Activated gamma-delta T cell (primary cell): ENCODE measurements at regions not wholly inside any gene's neighbourhood (a gene's known extent, or its start where the extent isn't known, plus 50 kb on each side); places are given as distances from the start of the nearest gene placed in this dataset.
"Not testable (repeated sequence)": the region's sequence is repeated elsewhere in the genome, so short reads cannot be mapped to it uniquely, and the experiment has no call there.

Source experiments
- DNase-seq: peaks from one replicate; lab custom pipeline; 2025; lab: John Stamatoyannopoulos, UW

DNA sequence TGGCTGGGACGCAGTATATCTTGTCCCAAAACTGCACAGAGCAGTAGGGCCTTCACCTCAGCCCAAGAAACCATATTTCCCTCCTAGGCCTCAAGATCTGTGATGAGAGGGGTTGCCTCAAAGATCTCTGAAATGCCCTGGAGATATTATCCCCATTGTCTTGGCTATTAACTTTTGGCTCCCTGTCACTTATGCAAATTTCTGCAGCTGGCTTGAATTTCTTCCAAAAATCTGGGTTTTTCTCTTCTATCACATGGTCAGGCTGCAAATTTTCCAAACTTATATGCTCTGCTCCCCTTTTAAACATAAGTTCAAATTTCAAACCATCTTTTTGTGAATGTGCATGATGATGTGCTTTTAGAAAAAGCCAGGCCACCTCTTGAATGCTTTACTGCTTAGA is 809.2 kb upstream of the CDH18 start:
- not testable (repeated sequence) for DNase-seq

GRCh38 chr5:20784755-20785154 is 796.8 kb upstream of the CDH18 start:
- DNase-seq: not testable (repeated sequence)

- DNase-seq: not testable (repeated sequence)
These were observed 795.5 kb upstream of the CDH18 start for GRCh38 chr5:20783484-20783883.

GRCh38 chr5:20771338-20771737 is 783.3 kb upstream of the CDH18 start:
- not testable (repeated sequence) for DNase-seq

GRCh38 chr5:20765074-20765473 is 777.1 kb upstream of the CDH18 start:
- not testable (repeated sequence) for DNase-seq

GRCh38 chr5:20759459-20759858 is 771.5 kb upstream of the CDH18 start:
- DNase-seq: not testable (repeated sequence)

- not testable (repeated sequence) for DNase-seq
These were observed 764.2 kb upstream of the CDH18 start for GRCh38 chr5:20752179-20752578.

DNA sequence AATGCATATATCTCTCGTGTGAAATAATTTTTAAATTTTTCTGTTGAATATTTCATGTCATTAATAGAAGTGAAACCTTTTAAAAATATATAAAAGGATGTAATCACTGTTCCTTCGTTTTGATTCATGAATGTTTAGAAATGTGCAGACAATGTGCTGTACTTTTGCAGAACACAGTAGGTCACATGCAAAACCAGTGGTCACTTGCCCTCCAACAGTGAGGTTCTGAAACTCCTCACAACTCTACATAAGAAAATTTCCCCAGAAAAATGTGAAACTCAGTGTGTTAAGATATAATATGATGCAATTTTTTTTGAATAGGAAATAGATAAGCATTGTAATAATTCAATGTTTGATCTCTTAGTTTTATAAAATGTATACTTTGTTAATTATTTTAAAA is 747.7 kb upstream of the CDH18 start:
- DNase-seq: not testable (repeated sequence)

DNA sequence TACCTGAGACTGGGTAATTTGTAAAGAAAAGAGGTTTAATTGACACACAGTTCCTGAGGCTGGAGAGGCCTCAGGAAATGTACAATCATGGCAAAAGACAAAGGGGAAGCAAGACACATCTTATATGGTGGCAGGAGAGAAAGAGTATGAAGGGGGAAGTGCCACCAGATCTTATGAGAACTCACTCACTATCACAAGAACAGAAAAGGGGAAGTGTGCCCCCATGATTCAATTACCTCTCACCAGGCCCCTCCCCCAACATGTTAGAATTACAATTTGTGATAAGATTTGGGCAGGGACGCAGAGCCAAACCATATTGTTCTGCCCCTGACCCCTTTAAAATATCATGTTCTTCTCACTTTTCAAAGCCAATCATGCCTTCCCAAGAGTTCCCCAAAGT is 744.2 kb upstream of the CDH18 start:
- not testable (repeated sequence) for DNase-seq

- not testable (repeated sequence) for DNase-seq
These were observed 733.3 kb upstream of the CDH18 start for GRCh38 chr5:20721286-20721685.

- not testable (repeated sequence) for DNase-seq
These were observed 723.6 kb upstream of the CDH18 start for GRCh38 chr5:20711520-20712155.

DNA sequence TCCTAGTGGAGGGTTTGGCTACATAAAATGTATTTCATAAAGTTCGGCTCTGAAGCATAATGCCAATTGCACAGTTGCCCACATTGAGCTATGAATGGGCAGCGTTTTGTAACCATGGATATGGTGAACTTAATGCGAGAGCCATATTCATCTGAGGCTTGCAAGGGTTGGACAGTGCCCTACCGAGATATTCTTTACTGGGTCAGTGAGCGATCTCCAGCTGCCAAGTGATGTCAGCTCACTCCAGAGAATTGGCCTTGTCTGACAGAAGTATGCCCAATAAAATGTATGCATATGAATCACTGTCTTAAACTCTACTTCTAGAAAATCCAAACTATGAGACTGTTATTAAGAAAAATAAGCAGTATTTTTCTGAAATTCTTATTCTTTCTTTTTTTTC is 719.6 kb upstream of the CDH18 start:
- not testable (repeated sequence) for DNase-seq

- no peak for DNase-seq
These were observed 706.1 kb upstream of the CDH18 start for GRCh38 chr5:20694121-20694520.

- DNase-seq: no peak
These were observed 704.9 kb upstream of the CDH18 start for GRCh38 chr5:20692913-20693312.

DNA sequence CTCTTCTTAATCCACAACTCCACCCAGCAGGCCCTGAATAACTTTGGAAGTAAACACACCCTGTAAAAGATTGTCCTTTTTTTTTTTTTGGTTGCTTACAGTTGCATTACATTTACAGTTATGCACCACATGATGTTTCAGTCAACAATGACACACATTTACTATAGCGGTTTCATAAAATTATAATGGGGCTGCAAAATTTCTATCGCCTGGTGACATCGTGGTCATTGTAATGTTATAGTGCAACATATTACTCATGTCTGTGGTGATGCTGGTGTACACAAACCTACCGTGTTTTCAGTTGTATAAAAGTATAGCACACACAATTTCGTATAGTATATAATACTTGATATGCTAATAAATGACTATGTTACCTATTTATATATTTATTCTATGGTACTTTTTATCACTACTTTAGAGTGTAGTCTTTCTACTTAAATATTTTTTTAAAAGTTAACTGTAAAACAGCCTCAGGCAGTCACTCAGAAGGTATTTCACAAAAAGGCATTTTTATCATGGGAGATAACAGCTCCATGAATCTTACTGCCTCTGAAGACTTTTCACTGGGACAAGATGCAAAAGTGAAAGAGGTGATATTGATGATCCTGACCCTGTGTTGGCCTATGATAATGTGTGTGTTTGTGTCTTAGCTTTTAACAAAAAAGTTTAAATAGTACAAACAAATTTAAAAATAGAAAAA is 695.4 kb upstream of the CDH18 start:
- DNase-seq: no peak

- no peak for DNase-seq
These were observed 692.8 kb upstream of the CDH18 start for GRCh38 chr5:20680718-20681302.

DNA sequence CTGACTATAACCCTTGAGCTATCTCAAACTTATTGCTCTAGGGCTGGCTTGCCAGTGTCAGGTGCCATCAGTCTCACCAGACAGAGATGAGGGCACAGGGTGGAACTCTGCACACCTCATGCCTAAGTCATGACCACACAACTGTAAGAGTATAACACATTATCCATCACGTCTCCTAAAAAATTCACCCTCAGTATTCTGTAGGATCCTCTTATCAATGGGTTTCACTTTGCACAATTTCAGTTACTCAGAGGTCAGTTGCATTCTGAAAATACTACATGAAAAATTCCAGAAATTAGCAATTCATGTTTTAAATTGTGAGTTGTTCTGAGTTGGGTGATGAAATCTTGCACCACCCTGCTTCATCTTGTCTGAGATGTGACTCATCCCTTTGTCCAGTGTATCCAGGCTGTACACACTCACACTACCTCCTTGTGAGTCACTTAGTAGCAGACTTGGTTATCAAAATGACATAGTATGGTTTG is 690.9 kb upstream of the CDH18 start:
- no peak for DNase-seq

- DNase-seq: no peak
These were observed 690.4 kb upstream of the CDH18 start for GRCh38 chr5:20678386-20678785.

DNA sequence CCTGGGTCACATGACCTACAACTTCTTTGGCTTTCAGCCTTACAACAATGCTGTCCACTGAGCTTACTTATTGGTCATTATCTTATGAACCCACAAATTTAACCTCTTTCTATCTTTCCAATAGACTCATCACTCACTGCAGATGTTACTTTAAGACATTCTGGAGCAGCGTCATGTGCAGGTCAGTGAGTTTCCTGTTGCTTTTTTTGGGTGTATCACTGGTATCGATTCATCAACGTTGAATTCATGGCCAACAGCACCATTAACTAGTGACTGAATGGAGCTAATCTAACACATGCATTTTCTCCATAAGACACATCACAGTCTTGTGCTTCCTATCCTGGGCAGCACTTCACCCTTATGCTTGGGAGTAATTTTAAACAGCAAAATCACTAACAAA is 672.6 kb upstream of the CDH18 start:
- DNase-seq: no peak

DNA sequence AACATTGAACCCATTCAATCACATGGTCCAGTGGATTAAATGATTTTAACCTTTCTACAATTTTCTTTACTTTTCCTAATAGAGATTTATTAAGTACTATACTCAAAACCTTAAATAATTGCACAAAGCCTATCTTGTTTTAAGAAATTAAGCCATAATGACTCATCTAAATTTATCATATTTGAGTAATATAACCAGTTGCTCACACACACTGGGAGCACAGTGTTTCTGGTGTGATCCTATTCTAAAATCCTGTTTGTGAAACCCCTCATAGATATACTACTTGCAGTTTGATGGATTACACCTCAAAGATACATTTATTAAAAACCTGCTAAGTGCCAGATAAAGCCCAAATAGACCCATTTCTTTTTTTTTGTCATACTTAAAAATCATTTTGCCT is 668.3 kb upstream of the CDH18 start:
- DNase-seq: no peak

GRCh38 chr5:20655211-20655610 is 667.2 kb upstream of the CDH18 start:
- no peak for DNase-seq

- DNase-seq: no peak
These were observed 666.7 kb upstream of the CDH18 start for GRCh38 chr5:20654746-20655145.

GRCh38 chr5:20654033-20654432 is 666.0 kb upstream of the CDH18 start:
- DNase-seq: no peak
